Colonic mucosa (tissue), 4 donors: ENCODE measurements at regions not wholly inside any gene's neighbourhood (a gene's known extent, or its start where the extent isn't known, plus 50 kb on each side); places are given as distances from the start of the nearest gene placed in this dataset.
"Not testable (repeated sequence)": the region's sequence is repeated elsewhere in the genome, so short reads cannot be mapped to it uniquely, and the experiment has no call there.

ENCODE experiments used
- DNase-seq: peaks from one replicate; pipeline ENCODE4 v3.0.0-alpha.2; 2020
- H3K27ac ChIP-seq: fragments of 200-600 bp; one replicate; pipeline ENCODE4 v1.8.0; 2021
- H3K27me3 ChIP-seq: fragments of 200-600 bp; one replicate; pipeline ENCODE4 v1.8.0; 2021
- H3K36me3 ChIP-seq: fragments of 200-600 bp; one replicate; pipeline ENCODE4 v1.8.0; 2021
- H3K4me1 ChIP-seq: fragments of 200-600 bp; one replicate; pipeline ENCODE4 v1.8.0; 2021; ENCODE audit warnings: mild to moderate bottlenecking
- H3K4me3 ChIP-seq: fragments of 200-600 bp; one replicate; pipeline ENCODE4 v1.8.0; 2021
- H3K9ac ChIP-seq, 2 donors: one replicate each; pipeline ENCODE4 v1.7.0; 2013; ENCODE audit warnings: control low read depth in 2 of 2, low read depth in 2 of 2, low read length in 2 of 2
- H3K9me3 ChIP-seq: fragments of 200-600 bp; one replicate; pipeline ENCODE4 v1.8.0; 2021
- CTCF ChIP-seq: fragments of 200-600 bp; IDR thresholded peaks from one replicate; pipeline ENCODE4 v1.8.0; 2022; ENCODE audit warnings: antibody characterized with exemption, mild to moderate bottlenecking
- intact Hi-C: fragments of 100-400 bp; cut with DNase I; formaldehyde crosslinking; loops from one replicate; pipeline ENCODE4 v1.14.1; 2022
- donor health status: healthy.
- donor health status: DM: no; HTN: no; CAD: no.
- donor health status: DM: no; HTN: no; CAD: no.

DNA sequence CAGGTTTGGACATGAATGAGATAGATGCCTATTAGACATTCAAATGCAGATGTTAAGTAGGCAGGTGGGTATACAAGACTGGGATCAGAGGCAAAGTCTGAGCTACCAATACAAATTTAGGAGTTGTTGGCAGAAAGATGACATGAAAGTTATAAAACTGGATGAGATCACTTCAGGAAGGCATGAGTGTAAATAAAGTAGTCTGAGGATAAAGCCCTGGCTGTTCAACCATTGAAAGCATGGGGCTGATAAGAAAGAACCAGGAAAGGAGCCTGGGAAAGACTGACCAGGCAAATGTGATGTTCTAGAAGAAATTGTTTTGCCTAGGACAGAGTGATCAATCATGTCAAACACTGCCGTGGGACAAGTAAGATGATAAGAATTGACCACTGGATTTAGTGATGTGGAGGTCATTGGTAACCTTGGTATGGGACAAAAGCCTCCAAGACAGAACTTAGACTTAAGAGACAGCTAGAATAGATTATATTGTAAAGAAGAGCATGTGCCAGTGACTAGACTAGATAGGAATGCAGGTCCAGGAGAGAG is 98.5 kb downstream of the EHF start:
- Histone ChIP-seq H3K36me3 (no peaks in the 10 kb centered on the region), H3K27me3 (no peaks in the 10 kb centered on the region), H3K4me3 (no peak overlapping the region), H3K9me3 (no peaks in the 10 kb centered on the region), H3K4me1 (no peaks in the 10 kb centered on the region), H3K27ac (peak overlapping the region; percentile 26), H3K9ac (no peak overlapping the region)
- DNase-seq: no peak
- no peak for TF ChIP-seq CTCF
- intact Hi-C loops: no loop called here

DNA sequence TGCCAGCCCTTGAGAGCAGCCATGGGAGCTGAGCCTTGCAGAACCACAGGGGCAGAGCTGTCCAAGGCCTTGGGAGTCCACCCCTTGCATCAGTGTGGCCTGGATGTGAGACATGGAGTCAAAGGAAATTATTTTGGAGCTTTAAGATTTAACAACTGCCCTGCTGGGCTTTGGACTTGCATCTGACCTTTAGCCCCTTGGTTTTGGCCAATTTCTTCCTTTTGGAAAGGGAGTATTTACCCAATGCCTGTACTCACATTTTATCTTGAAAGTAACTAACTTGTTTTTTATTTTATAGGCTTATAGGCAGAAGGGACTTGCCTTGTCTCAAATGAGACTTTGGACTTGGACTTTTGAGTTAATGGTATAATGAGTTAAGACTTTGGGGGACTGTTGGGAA is 92.7 kb downstream of the EHF start:
- intact Hi-C loops, H3K27me3 ChIP-seq, H3K9ac ChIP-seq, H3K4me1 ChIP-seq, H3K9me3 ChIP-seq, H3K27ac ChIP-seq, DNase-seq, H3K36me3 ChIP-seq, H3K4me3 ChIP-seq: not testable (repeated sequence)
